ENCODE measurements at regions not wholly inside any gene's neighbourhood (a gene's known extent, or its start where the extent isn't known, plus 50 kb on each side); places are given as distances from the start of the nearest gene placed in this dataset.

- H3K4me1 Mint-ChIP-seq (ENCODE audit: low read depth): peaks cover 5% of the 10 kb centered on the region
- no peak overlapping the region for H3K4me3 Mint-ChIP-seq (ENCODE audit: unreplicated experiment)
- no peaks in the 10 kb centered on the region for H3K9me3 Mint-ChIP-seq (ENCODE audit: low read depth)
- H3K27ac Mint-ChIP-seq (ENCODE audit: unreplicated experiment): no peak overlapping the region
- DNase-seq (ENCODE audit: low spot score): no peak
- peaks cover 5% of the 10 kb centered on the region for H3K36me3 Mint-ChIP-seq (ENCODE audit: low read depth)
- TF ChIP-seq CTCF (IDR thresholded peaks at IDR 0.05): no peak
- H3K27me3 Mint-ChIP-seq (ENCODE audit: low read depth): no peaks in the 10 kb centered on the region
Observed at GRCh38 chr13:73981595-73981994, 152.6 kb downstream of the KLF12 start.

GRCh38 chr13:73975767-73976166, 158.4 kb downstream of the KLF12 start:
- Mint-ChIP-seq H3K4me1 (ENCODE audit: low read depth) (peaks cover 31% of the 10 kb centered on the region), H3K9me3 (ENCODE audit: low read depth) (peaks cover 6% of the 10 kb centered on the region), H3K36me3 (ENCODE audit: low read depth) (no peaks in the 10 kb centered on the region), H3K4me3 (ENCODE audit: unreplicated experiment) (no peak overlapping the region), H3K27me3 (ENCODE audit: low read depth) (no peaks in the 10 kb centered on the region), H3K27ac (ENCODE audit: unreplicated experiment) (no peak overlapping the region)
- no peak for TF ChIP-seq CTCF (IDR thresholded peaks at IDR 0.05)
- DNase-seq (ENCODE audit: low spot score): no peak

GRCh38 chr13:73974051-73974450, 160.2 kb downstream of the KLF12 start:
- TF ChIP-seq CTCF (IDR thresholded peaks at IDR 0.05): no peak
- no peak for DNase-seq (ENCODE audit: low spot score)
- H3K4me3 Mint-ChIP-seq (ENCODE audit: unreplicated experiment): no peak overlapping the region
- H3K27me3 Mint-ChIP-seq (ENCODE audit: low read depth): no peaks in the 10 kb centered on the region
- no peaks in the 10 kb centered on the region for H3K36me3 Mint-ChIP-seq (ENCODE audit: low read depth)
- H3K9me3 Mint-ChIP-seq (ENCODE audit: low read depth): peaks cover 6% of the 10 kb centered on the region
- peaks cover 44% of the 10 kb centered on the region for H3K4me1 Mint-ChIP-seq (ENCODE audit: low read depth)
- no peak overlapping the region for H3K27ac Mint-ChIP-seq (ENCODE audit: unreplicated experiment)

- Mint-ChIP-seq H3K4me3 (ENCODE audit: unreplicated experiment) (no peak overlapping the region), H3K9me3 (ENCODE audit: low read depth) (peaks cover 6% of the 10 kb centered on the region), H3K27me3 (ENCODE audit: low read depth) (no peaks in the 10 kb centered on the region), H3K36me3 (ENCODE audit: low read depth) (no peaks in the 10 kb centered on the region), H3K4me1 (ENCODE audit: low read depth) (peaks cover 44% of the 10 kb centered on the region), H3K27ac (ENCODE audit: unreplicated experiment) (no peak overlapping the region)
- no peak for DNase-seq (ENCODE audit: low spot score)
- TF ChIP-seq CTCF (IDR thresholded peaks at IDR 0.05): no peak
Observed at GRCh38 chr13:73973156-73973555, 161.0 kb downstream of the KLF12 start.

- Mint-ChIP-seq H3K4me1 (ENCODE audit: low read depth) (peaks cover 49% of the 10 kb centered on the region), H3K4me3 (ENCODE audit: unreplicated experiment) (no peak overlapping the region)
Observed at GRCh38 chr13:73972545-73972944, 161.7 kb downstream of the KLF12 start.

More at GRCh38 chr13:73972545-73972944, 161.7 kb downstream of the KLF12 start:
- Mint-ChIP-seq H3K27ac (ENCODE audit: unreplicated experiment) (no peak overlapping the region), H3K27me3 (ENCODE audit: low read depth) (no peaks in the 10 kb centered on the region), H3K36me3 (ENCODE audit: low read depth) (no peaks in the 10 kb centered on the region), H3K9me3 (ENCODE audit: low read depth) (peaks cover 6% of the 10 kb centered on the region)
- TF ChIP-seq CTCF (IDR thresholded peaks at IDR 0.05): no peak
- no peak for DNase-seq (ENCODE audit: low spot score)

Data from chondrocyte (in vitro differentiated cells).